A549 (cell line): ENCODE measurements at regions not wholly inside any gene's neighbourhood (a gene's known extent, or its start where the extent isn't known, plus 50 kb on each side); places are given as distances from the start of the nearest gene placed in this dataset.
"Not testable (repeated sequence)": the region's sequence is repeated elsewhere in the genome, so short reads cannot be mapped to it uniquely, and the experiment has no call there.

ENCODE experiments used
- ATAC-seq, 2 experiments: fragments of 200-7000 bp in 1 of 2; fragments of >200 bp in 1 of 2; cut with Nextera tagmentation in 1 of 2; cut with Tn5 transposase in 1 of 2; 3 replicates each; pipeline versions ENCODE4 v1.8.0 to v1.9.1; 2018 to 2020; ENCODE audit warnings: mild to moderate bottlenecking in 1 of 2, moderate library complexity in 1 of 2
- CTCF ChIA-PET: fragments of 300-600 bp; sonication (Branson Sonifier 250); formaldehyde crosslinking; extraction: SDS; loops from one replicate; lab custom pipeline; 2021; ENCODE audit warnings: antibody characterized with exemption, inconsistent platforms; lab: Yijun Ruan, JAX
- POLR2A ChIA-PET: fragments of 350-600 bp; formaldehyde crosslinking; extraction: SDS; loops from one replicate; lab custom pipeline; 2021; ENCODE audit warnings: antibody characterized with exemption, inconsistent platforms; lab: Yijun Ruan, JAX
- DNase-seq, 2 experiments: peaks; one replicate each; pipeline versions ENCODE4 v3.0.0 to v3.0.0-alpha.2; 2011 to 2016; ENCODE audit warnings: low read depth in 1 of 2, low spot score in 1 of 2
- FAIRE-seq: peaks from 2 replicates; lab custom pipeline; 2011; peaks lifted over from hg19 to GRCh38; lab: Jason Lieb, UNC
- H3K27ac ChIP-seq, 2 experiments: fragments of >200 bp; sonication (Bioruptor Twin); formaldehyde crosslinking; 3 replicates each; pipeline ENCODE4 v1.5.1; 2016 to 2017
- H3K4me1 ChIP-seq: fragments of >200 bp; sonication (Bioruptor Twin); formaldehyde crosslinking; 3 replicates; pipeline ENCODE4 v1.6.1; 2016
- H3K4me2 ChIP-seq: fragments of >200 bp; sonication (Bioruptor Twin); formaldehyde crosslinking; 3 replicates; pipeline ENCODE4 v1.6.1; 2016
- H3K4me3 ChIP-seq: fragments of >200 bp; sonication (Bioruptor Twin); formaldehyde crosslinking; 3 replicates; pipeline ENCODE4 v1.5.1; 2016
- H3K9me3 ChIP-seq: fragments of >200 bp; sonication (Bioruptor Twin); formaldehyde crosslinking; 3 replicates; pipeline ENCODE4 v1.6.1; 2016
- CEBPB ChIP-seq, 2 experiments: fragments of >200 bp in 1 of 2; sonication (Bioruptor Twin) in 1 of 2; formaldehyde crosslinking in 1 of 2; IDR thresholded peaks; 2 replicates each; pipeline ENCODE4 v1.6.1; 2012 to 2016
- CHD2 ChIP-seq: fragments of 150-350 bp; IDR thresholded peaks from 2 replicates; pipeline ENCODE4 v1.6.1; 2014; ENCODE audit warnings: low read length; ENCODE audit not compliant: partially characterized antibody
- ESRRA ChIP-seq: fragments of 150-350 bp; IDR thresholded peaks from 2 replicates; pipeline ENCODE4 v1.6.1; 2014; ENCODE audit warnings: mild to moderate bottlenecking, low read length, borderline replicate concordance
- FOXS1 ChIP-seq: fragments of 250-450 bp; sonication (Bioruptor Pico); IDR thresholded peaks from 2 replicates; pipeline ENCODE4 v1.5.0; 2020; ENCODE audit warnings: mild to moderate bottlenecking, moderate library complexity
- GATA3 ChIP-seq: IDR thresholded peaks from 2 replicates; pipeline ENCODE4 v1.6.1; 2012; ENCODE audit warnings: borderline replicate concordance
- JUNB ChIP-seq: fragments of >200 bp; sonication (Bioruptor Twin); formaldehyde crosslinking; IDR thresholded peaks from 2 replicates; pipeline ENCODE4 v1.6.1; 2016
- MAFK ChIP-seq: fragments of 450-650 bp; IDR thresholded peaks from 2 replicates; pipeline ENCODE4 v1.6.1; 2014; ENCODE audit not compliant: partially characterized antibody
- MYC ChIP-seq: IDR thresholded peaks from 2 replicates; pipeline ENCODE4 v1.6.1; 2012; ENCODE audit warnings: mild to moderate bottlenecking, inconsistent platforms, low read length, improper control_type of control experiment, borderline replicate concordance
- NFE2L2 ChIP-seq: fragments of 150-350 bp; conservative IDR thresholded peaks from 2 replicates; pipeline ENCODE4 v1.6.1; 2014; ENCODE audit warnings: low read length
- RAD21 ChIP-seq, 2 experiments: fragments of >200 bp in 1 of 2; sonication (Bioruptor Twin) in 1 of 2; formaldehyde crosslinking in 1 of 2; IDR thresholded peaks in 1 of 2; conservative IDR thresholded peaks in 1 of 2; 2 replicates in 1 of 2; 3 replicates in 1 of 2; pipeline ENCODE4 v1.6.1; 2012 to 2018; ENCODE audit warnings: inconsistent platforms in 1 of 2
- RCOR1 ChIP-seq: fragments of 150-350 bp; IDR thresholded peaks from 2 replicates; pipeline ENCODE4 v1.6.1; 2014; ENCODE audit warnings: antibody characterized with exemption, low read length, low read depth
- RNF2 ChIP-seq: fragments of 200-600 bp; sonication (generic); IDR thresholded peaks from 2 replicates; pipeline ENCODE4 v1.6.1; 2016; ENCODE audit warnings: low read depth, mild to moderate bottlenecking, antibody characterized with exemption, moderate library complexity, borderline replicate concordance
- WGBS: methylation state at CpG from one replicate; pipeline ENCODE4 v1.1.6; 2017; ENCODE audit errors: missing lambda C conversion rate; 5-methylcytosine and 5-hydroxymethylcytosine counted together
- TF ChIP-seq, protein P1 (sequence below): fragments of 250-450 bp; sonication (Bioruptor Pico); IDR thresholded peaks from 2 replicates; pipeline ENCODE4 v1.5.0; 2020; ENCODE audit warnings: low read depth, mild to moderate bottlenecking, moderate library complexity
- TF ChIP-seq, protein P2 (sequence below): IDR thresholded peaks from 2 replicates; pipeline ENCODE4 v1.6.1; 2012
- TF ChIP-seq, protein P3 (sequence below): fragments of 150-350 bp; IDR thresholded peaks from 2 replicates; pipeline ENCODE4 v1.6.1; 2014; ENCODE audit warnings: low read depth, mild to moderate bottlenecking, low read length
- TF ChIP-seq, protein P4 (sequence below): IDR thresholded peaks from 2 replicates; pipeline ENCODE4 v1.6.1; 2012

GRCh38 chr9:30103647-30104394, 2280.6 kb upstream of the ACO1 start:
- FAIRE-seq = no peak
- 6% methylated on average over 2 of the region's 2 CpGs for WGBS
- Histone ChIP-seq H3K9me3 (no peaks in the 10 kb centered on the region), H3K4me1 (no peaks in the 10 kb centered on the region), H3K27ac (no peak overlapping the region), H3K4me3 (no peak overlapping the region), H3K4me2 (no peak overlapping the region)
- DNase-seq = peak in 1 of 2 experiments; percentile 4
- CTCF ChIA-PET = no interaction called here
- POLR2A ChIA-PET = no interaction called here
- no peak for ATAC-seq
- TF ChIP-seq, protein P1, sequence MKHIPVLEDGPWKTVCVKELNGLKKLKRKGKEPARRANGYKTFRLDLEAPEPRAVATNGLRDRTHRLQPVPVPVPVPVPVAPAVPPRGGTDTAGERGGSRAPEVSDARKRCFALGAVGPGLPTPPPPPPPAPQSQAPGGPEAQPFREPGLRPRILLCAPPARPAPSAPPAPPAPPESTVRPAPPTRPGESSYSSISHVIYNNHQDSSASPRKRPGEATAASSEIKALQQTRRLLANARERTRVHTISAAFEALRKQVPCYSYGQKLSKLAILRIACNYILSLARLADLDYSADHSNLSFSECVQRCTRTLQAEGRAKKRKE (CRISPR knock-in tag) = no peak
- TF ChIP-seq MAFK = peak; percentile 60

- CTCF ChIA-PET, H3K4me1 ChIP-seq, ATAC-seq, H3K4me2 ChIP-seq, H3K4me3 ChIP-seq, FAIRE-seq, H3K9me3 ChIP-seq, H3K27ac ChIP-seq, POLR2A ChIA-PET: not testable (repeated sequence)
- DNase-seq = peak in 1 of 2 experiments; percentile 3
- 27% methylated on average over 6 of the region's 8 CpGs for WGBS
Measured at GRCh38 chr9:30107134-30107533, 2277.3 kb upstream of the ACO1 start.

DNA sequence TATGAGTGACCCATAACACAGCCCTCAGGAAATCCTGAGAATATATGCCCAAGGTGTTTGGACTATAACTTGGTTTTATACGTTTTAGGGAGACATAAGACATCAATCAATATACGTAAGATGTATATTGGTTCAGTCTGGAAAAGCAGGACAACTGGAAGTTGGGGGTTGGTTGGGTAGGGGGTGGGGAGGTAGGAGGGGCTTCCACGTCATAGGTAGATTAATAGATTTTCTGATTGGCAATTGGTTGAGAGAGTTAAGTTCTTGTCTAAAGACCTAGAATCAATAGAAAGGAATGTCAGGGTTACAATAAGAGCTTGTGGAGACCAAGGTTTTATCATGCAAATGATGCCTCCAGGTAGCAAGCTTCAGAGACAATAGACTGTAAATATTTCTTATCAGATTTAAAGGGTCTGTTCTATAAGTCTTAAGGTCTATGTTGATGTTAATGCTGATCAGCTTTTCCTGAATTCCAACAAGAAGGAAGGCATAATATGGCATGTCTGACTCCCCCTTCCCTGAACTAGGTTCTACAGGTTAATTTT, 2267.7 kb upstream of the ACO1 start:
- 31% methylated on average over 3 of the region's 3 CpGs for WGBS
- Histone ChIP-seq H3K27ac (no peak overlapping the region), H3K4me3 (no peak overlapping the region), H3K4me1 (no peaks in the 10 kb centered on the region), H3K9me3 (no peaks in the 10 kb centered on the region), H3K4me2 (no peak overlapping the region)
- ATAC-seq (no peak), DNase-seq (no peak), FAIRE-seq (no peak)
- CTCF ChIA-PET = no interaction called here
- TF ChIP-seq, protein P2, sequence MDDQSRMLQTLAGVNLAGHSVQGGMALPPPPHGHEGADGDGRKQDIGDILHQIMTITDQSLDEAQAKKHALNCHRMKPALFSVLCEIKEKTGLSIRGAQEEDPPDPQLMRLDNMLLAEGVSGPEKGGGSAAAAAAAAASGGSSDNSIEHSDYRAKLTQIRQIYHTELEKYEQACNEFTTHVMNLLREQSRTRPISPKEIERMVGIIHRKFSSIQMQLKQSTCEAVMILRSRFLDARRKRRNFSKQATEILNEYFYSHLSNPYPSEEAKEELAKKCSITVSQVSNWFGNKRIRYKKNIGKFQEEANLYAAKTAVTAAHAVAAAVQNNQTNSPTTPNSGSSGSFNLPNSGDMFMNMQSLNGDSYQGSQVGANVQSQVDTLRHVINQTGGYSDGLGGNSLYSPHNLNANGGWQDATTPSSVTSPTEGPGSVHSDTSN = no peak
- no peak for TF ChIP-seq GATA3
- TF ChIP-seq FOXS1 (CRISPR knock-in tag) = no peak
- TF ChIP-seq NFE2L2 = no peak
- TF ChIP-seq ESRRA = no peak
- TF ChIP-seq, protein P3, sequence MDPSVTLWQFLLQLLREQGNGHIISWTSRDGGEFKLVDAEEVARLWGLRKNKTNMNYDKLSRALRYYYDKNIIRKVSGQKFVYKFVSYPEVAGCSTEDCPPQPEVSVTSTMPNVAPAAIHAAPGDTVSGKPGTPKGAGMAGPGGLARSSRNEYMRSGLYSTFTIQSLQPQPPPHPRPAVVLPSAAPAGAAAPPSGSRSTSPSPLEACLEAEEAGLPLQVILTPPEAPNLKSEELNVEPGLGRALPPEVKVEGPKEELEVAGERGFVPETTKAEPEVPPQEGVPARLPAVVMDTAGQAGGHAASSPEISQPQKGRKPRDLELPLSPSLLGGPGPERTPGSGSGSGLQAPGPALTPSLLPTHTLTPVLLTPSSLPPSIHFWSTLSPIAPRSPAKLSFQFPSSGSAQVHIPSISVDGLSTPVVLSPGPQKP = no peak
- TF ChIP-seq CEBPB (IDR thresholded peaks at IDR 0.05) = no peak
- TF ChIP-seq RCOR1 = no peak
- no peak for TF ChIP-seq MYC
- TF ChIP-seq CHD2 = no peak
- TF ChIP-seq RAD21 (conservative IDR thresholded peaks at IDR 0.05 in 1 of 2, IDR thresholded peaks at IDR 0.05 in 1 of 2) = no peak
- TF ChIP-seq, protein P4, sequence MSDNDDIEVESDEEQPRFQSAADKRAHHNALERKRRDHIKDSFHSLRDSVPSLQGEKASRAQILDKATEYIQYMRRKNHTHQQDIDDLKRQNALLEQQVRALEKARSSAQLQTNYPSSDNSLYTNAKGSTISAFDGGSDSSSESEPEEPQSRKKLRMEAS = no peak
- no peak for TF ChIP-seq JUNB
- TF ChIP-seq RNF2 = no peak
- POLR2A ChIA-PET = no interaction called here
